Trophoblast cell (in vitro differentiated cells and primary cell): ENCODE measurements at regions not wholly inside any gene's neighbourhood (a gene's known extent, or its start where the extent isn't known, plus 50 kb on each side); places are given as distances from the start of the nearest gene placed in this dataset.

Experiments
- DNase-seq, 2 donors: peaks; one replicate each; pipeline ENCODE4 v3.0.0-alpha.2; 2016
- H2AFZ ChIP-seq: 2 replicates; pipeline ENCODE4 v1.6.1; 2013; ENCODE audit warnings: low read length, moderate library complexity, mild to moderate bottlenecking; ENCODE audit not compliant: insufficient read depth, poor library complexity
- H2AK5ac ChIP-seq: 2 replicates; pipeline ENCODE4 v1.6.1; 2013; ENCODE audit warnings: mild to moderate bottlenecking, low read length
- H2BK120ac ChIP-seq: 2 replicates; pipeline ENCODE4 v1.6.1; 2013; ENCODE audit warnings: low read length, mild to moderate bottlenecking, moderate library complexity; ENCODE audit not compliant: insufficient read depth, poor library complexity
- H2BK12ac ChIP-seq: 2 replicates; pipeline ENCODE4 v1.6.1; 2013; ENCODE audit warnings: mild to moderate bottlenecking, low read length, moderate library complexity
- H2BK5ac ChIP-seq: 2 replicates; pipeline ENCODE4 v1.6.1; 2013; ENCODE audit warnings: low read length, low read depth, moderate library complexity, mild to moderate bottlenecking; ENCODE audit not compliant: poor library complexity
- H3K14ac ChIP-seq: 2 replicates; pipeline ENCODE4 v1.6.1; 2013; ENCODE audit warnings: mild to moderate bottlenecking, low read length
- H3K18ac ChIP-seq: 2 replicates; pipeline ENCODE4 v1.6.1; 2013; ENCODE audit warnings: mild to moderate bottlenecking, low read length
- H3K23ac ChIP-seq: 2 replicates; pipeline ENCODE4 v1.6.1; 2013; ENCODE audit warnings: low read length
- H3K27ac ChIP-seq: 2 replicates; pipeline ENCODE4 v1.5.1; 2013; ENCODE audit warnings: low read depth, mild to moderate bottlenecking, inconsistent platforms, low read length, moderate library complexity
- H3K27me3 ChIP-seq: 2 replicates; pipeline ENCODE4 v1.6.1; 2013; ENCODE audit warnings: inconsistent platforms, mild to moderate bottlenecking, low read length, moderate library complexity; ENCODE audit not compliant: insufficient read depth
- H3K36me3 ChIP-seq, 2 experiments: 1 replicate in 1 of 2; 2 replicates in 1 of 2; pipeline ENCODE4 v1.6.1; 2013; ENCODE audit warnings: low read length in 2 of 2, mild to moderate bottlenecking in 2 of 2, moderate library complexity in 1 of 2; ENCODE audit not compliant: insufficient read depth in 2 of 2, control insufficient read depth in 1 of 2
- H3K4ac ChIP-seq: 2 replicates; pipeline ENCODE4 v1.6.1; 2013; ENCODE audit warnings: low read depth, mild to moderate bottlenecking, low read length, moderate library complexity
- H3K4me1 ChIP-seq, 2 experiments: 1 replicate in 1 of 2; 2 replicates in 1 of 2; pipeline ENCODE4 v1.6.1; 2013; ENCODE audit warnings: low read length in 2 of 2, mild to moderate bottlenecking in 2 of 2, moderate library complexity in 1 of 2; ENCODE audit not compliant: insufficient read depth in 2 of 2, control insufficient read depth in 1 of 2
- H3K4me2 ChIP-seq: 2 replicates; pipeline ENCODE4 v1.6.1; 2013; ENCODE audit warnings: inconsistent platforms, mild to moderate bottlenecking, low read length, moderate library complexity
- H3K4me3 ChIP-seq: 2 replicates; pipeline ENCODE4 v1.5.1; 2013; ENCODE audit warnings: mild to moderate bottlenecking, low read depth, low read length, inconsistent platforms
- H3K79me1 ChIP-seq: one replicate; pipeline ENCODE4 v1.6.1; 2013; ENCODE audit warnings: low read length
- H3K79me2 ChIP-seq: 2 replicates; pipeline ENCODE4 v1.6.1; 2013; ENCODE audit warnings: low read length, mild to moderate bottlenecking; ENCODE audit not compliant: control insufficient read depth, insufficient read depth, poor library complexity
- H3K9ac ChIP-seq: 2 replicates; pipeline ENCODE4 v1.6.1; 2013; ENCODE audit warnings: mild to moderate bottlenecking, low read length
- H3K9me3 ChIP-seq: 2 replicates; pipeline ENCODE4 v1.6.1; 2013; ENCODE audit warnings: low read depth, mild to moderate bottlenecking, control low read depth, inconsistent platforms, low read length; ENCODE audit not compliant: insufficient read depth
- H4K12ac ChIP-seq: 2 replicates; pipeline ENCODE4 v1.6.1; 2013; ENCODE audit warnings: low read depth, mild to moderate bottlenecking, low read length, moderate library complexity
- H4K8ac ChIP-seq: 2 replicates; pipeline ENCODE4 v1.6.1; 2013; ENCODE audit warnings: low read depth, mild to moderate bottlenecking, low read length, moderate library complexity
- H4K91ac ChIP-seq: one replicate; pipeline ENCODE4 v1.6.1; 2013; ENCODE audit warnings: low read depth, mild to moderate bottlenecking, low read length, moderate library complexity
- WGBS: extraction: QIAGEN DNeasy Blood & Tissue Kit; methylation state at CpG from one replicate; pipeline ENCODE4 v1.1.7; 2013; ENCODE audit warnings: missing lambda C conversion rate; ENCODE audit not compliant: insufficient read length, insufficient coverage; ENCODE audit errors: extremely low coverage; 5-methylcytosine and 5-hydroxymethylcytosine counted together

DNA sequence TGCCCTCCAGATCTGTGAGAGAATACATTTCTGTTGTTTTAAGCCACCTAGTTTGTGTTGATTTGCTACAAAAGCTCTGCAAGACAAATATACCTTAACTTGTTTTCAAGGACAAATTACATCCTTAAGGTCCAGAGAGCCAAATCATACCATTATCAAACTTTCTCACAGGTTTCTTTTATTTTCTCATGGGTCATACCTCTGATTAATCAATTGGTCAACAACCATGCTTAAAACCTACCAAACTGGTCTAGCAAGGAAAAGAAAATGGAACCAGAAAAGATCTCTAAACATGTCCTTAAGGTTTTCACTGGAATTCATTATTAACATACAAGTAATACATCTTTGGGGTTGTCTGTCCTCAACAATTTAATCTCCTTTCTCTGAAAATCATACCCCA is 535.0 kb downstream of the CD83 start:
- DNase-seq, result peak in 1 of 2 donors; percentile 40
- H3K4ac ChIP-seq, result no peak overlapping the region
- H3K9me3 ChIP-seq, result no peaks in the 10 kb centered on the region
- H3K9ac ChIP-seq, result no peak overlapping the region
- no peak overlapping the region for H2BK12ac ChIP-seq
- H3K4me2 ChIP-seq, result no peak overlapping the region
- H3K4me3 ChIP-seq, result no peak overlapping the region
- no peak overlapping the region for H3K23ac ChIP-seq
- no peak overlapping the region for H2BK5ac ChIP-seq
- no peaks in the 10 kb centered on the region for H3K79me1 ChIP-seq
- no peak overlapping the region for H3K27ac ChIP-seq
- H4K91ac ChIP-seq, result no peak overlapping the region
- no peaks in the 10 kb centered on the region for H3K36me3 ChIP-seq
- H3K18ac ChIP-seq, result no peak overlapping the region
- H2AK5ac ChIP-seq, result no peak overlapping the region
- no peak overlapping the region for H3K14ac ChIP-seq
- no peaks in the 10 kb centered on the region for H3K79me2 ChIP-seq
- H4K8ac ChIP-seq, result no peak overlapping the region
- H2AFZ ChIP-seq, result no peak overlapping the region
- no peak overlapping the region for H4K12ac ChIP-seq
- peaks cover 0 to 2% of the 10 kb centered on the region in 2 experiments for H3K4me1 ChIP-seq
- H2BK120ac ChIP-seq, result no peak overlapping the region
- H3K27me3 ChIP-seq, result no peaks in the 10 kb centered on the region

DNA sequence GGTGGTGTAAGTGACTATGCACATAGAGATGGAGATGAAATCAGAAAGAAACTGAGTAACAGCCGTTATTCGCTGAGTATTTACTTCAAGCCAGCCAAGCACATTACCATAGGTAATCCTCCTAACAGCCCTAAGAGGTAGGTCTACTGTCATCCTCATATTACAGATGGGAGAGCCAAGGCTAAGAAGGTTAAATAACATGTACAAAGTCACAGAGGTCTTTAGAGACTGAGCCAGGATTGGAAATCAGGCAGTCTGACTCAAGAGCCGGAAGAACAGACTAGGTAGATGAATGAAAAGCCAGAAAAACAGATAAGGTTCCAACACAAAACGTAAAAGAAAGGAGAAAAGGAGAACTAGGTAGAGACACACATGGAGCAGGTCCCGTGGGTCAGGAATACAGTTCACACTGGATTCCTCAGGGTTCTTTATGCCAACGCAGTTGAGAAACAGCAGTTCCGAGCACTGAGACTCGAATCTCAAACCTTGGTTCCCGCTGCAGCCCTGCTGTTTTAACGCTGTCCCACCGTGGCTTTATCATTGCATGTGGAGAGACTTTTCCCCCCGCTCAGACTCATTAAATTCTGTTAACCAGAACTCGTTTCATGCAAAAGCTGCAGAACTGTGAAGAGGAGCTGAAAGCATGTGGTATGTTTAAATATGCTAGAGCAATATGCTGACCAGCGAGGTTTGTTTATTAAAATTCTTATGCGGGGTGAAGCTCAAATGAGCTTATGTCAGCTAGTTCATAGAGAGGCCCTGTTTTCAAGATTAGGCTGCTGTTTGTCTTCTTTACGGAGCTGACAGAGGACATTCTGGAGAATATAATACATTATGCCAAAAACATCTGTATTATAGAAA is 537.9 kb downstream of the CD83 start:
- H3K9ac ChIP-seq, result no peak overlapping the region
- no peak overlapping the region for H2BK5ac ChIP-seq
- H3K4me3 ChIP-seq, result no peak overlapping the region
- no peak overlapping the region for H3K14ac ChIP-seq
- H2BK120ac ChIP-seq, result no peak overlapping the region
- no peak overlapping the region for H2BK12ac ChIP-seq
- H3K27ac ChIP-seq, result no peak overlapping the region
- H4K8ac ChIP-seq, result no peak overlapping the region
- no peak overlapping the region for H2AFZ ChIP-seq
- H3K9me3 ChIP-seq, result no peaks in the 10 kb centered on the region
- H4K91ac ChIP-seq, result no peak overlapping the region
- no peaks in the 10 kb centered on the region for H3K27me3 ChIP-seq
- H3K79me1 ChIP-seq, result no peaks in the 10 kb centered on the region
- WGBS, result no CpG with 5 or more reads among the region's 16 CpGs
- no peak overlapping the region for H2AK5ac ChIP-seq
- H3K36me3 ChIP-seq, result no peaks in the 10 kb centered on the region
- H3K23ac ChIP-seq, result no peak overlapping the region
- no peaks in the 10 kb centered on the region for H3K79me2 ChIP-seq
- no peak overlapping the region for H3K4me2 ChIP-seq
- H3K18ac ChIP-seq, result no peak overlapping the region
- peaks cover 3 to 10% of the 10 kb centered on the region in 2 experiments for H3K4me1 ChIP-seq
- H4K12ac ChIP-seq, result no peak overlapping the region
- no peak for DNase-seq
- no peak overlapping the region for H3K4ac ChIP-seq

DNA sequence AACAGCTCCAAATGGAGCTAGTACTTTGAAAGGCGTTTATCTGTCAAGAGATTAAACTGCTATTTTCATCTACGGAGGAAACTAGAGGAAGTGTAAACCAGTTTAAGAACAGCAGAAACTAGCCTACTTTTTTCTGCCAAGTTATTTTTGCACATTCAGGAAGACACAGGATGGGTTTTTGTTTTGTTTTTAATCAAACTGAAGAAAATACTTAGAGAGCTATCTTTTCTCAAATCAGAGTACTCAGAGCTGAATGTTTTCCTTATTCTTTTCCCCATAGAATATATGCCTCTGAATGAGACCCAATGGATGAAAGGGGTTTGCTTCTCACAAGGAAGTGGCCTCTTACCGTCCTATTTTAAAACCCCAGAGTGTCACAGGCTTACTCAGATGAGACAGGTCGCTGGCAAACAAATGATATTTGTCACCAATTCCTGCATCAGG is 538.5 kb downstream of the CD83 start:
- H3K4me2 ChIP-seq, result no peak overlapping the region
- no peak overlapping the region for H2AFZ ChIP-seq
- H3K23ac ChIP-seq, result no peak overlapping the region
- H3K4me3 ChIP-seq, result no peak overlapping the region
- H3K4me1 ChIP-seq, result peaks cover 3 to 10% of the 10 kb centered on the region in 2 experiments
- no peak overlapping the region for H2BK120ac ChIP-seq
- H3K18ac ChIP-seq, result no peak overlapping the region
- no CpG with 5 or more reads among the region's 4 CpGs for WGBS
- H2AK5ac ChIP-seq, result no peak overlapping the region
- DNase-seq, result peak in 1 of 2 donors; percentile 5
- no peak overlapping the region for H3K27ac ChIP-seq
- no peak overlapping the region for H4K91ac ChIP-seq
- no peaks in the 10 kb centered on the region for H3K79me2 ChIP-seq
- H2BK12ac ChIP-seq, result no peak overlapping the region
- H3K4ac ChIP-seq, result no peak overlapping the region
- H3K27me3 ChIP-seq, result no peaks in the 10 kb centered on the region
- H2BK5ac ChIP-seq, result no peak overlapping the region
- H3K9me3 ChIP-seq, result no peaks in the 10 kb centered on the region
- no peak overlapping the region for H3K14ac ChIP-seq
- no peaks in the 10 kb centered on the region for H3K36me3 ChIP-seq
- no peak overlapping the region for H4K8ac ChIP-seq
- H3K9ac ChIP-seq, result no peak overlapping the region
- H4K12ac ChIP-seq, result no peak overlapping the region
- no peaks in the 10 kb centered on the region for H3K79me1 ChIP-seq

DNA sequence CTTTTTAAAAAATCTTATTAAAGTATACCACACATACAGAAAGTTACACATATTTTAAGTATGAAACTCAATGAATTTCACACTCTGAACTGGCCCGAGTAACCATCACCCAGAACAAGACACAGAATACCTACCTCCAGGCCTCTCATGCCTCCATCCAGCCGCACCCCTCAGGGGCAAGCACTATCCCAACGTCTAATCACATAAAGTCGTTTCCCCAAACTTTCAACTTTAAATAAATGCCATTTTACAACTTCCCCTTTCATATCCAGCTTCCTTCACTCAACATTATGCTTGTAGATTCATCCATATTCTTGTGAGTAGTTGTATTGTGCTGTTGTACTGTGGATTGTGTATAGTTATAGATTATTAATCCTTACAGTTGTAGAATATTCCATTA is 539.1 kb downstream of the CD83 start:
- H3K4me3 ChIP-seq, result no peak overlapping the region
- H2BK5ac ChIP-seq, result no peak overlapping the region
- H2AFZ ChIP-seq, result no peak overlapping the region
- peaks cover 3 to 10% of the 10 kb centered on the region in 2 experiments for H3K4me1 ChIP-seq
- no peak overlapping the region for H2BK12ac ChIP-seq
- 100% methylated on average over 1 of the region's 4 CpGs for WGBS
- H3K4ac ChIP-seq, result no peak overlapping the region
- H4K12ac ChIP-seq, result no peak overlapping the region
- no peaks in the 10 kb centered on the region for H3K79me2 ChIP-seq
- no peak overlapping the region for H4K91ac ChIP-seq
- no peak overlapping the region for H3K4me2 ChIP-seq
- no peaks in the 10 kb centered on the region for H3K27me3 ChIP-seq
- no peak overlapping the region for H4K8ac ChIP-seq
- H3K36me3 ChIP-seq, result no peaks in the 10 kb centered on the region
- H3K27ac ChIP-seq, result no peak overlapping the region
- H3K79me1 ChIP-seq, result no peaks in the 10 kb centered on the region
- H3K9me3 ChIP-seq, result no peaks in the 10 kb centered on the region
- DNase-seq, result no peak
- H3K23ac ChIP-seq, result no peak overlapping the region
- H3K18ac ChIP-seq, result no peak overlapping the region
- no peak overlapping the region for H3K14ac ChIP-seq
- H2AK5ac ChIP-seq, result no peak overlapping the region
- no peak overlapping the region for H3K9ac ChIP-seq
- no peak overlapping the region for H2BK120ac ChIP-seq
